OCI-M2 (cell line): ENCODE measurements at regions not wholly inside any gene's neighbourhood (a gene's known extent, or its start where the extent isn't known, plus 50 kb on each side); places are given as distances from the start of the nearest gene placed in this dataset.
"Not testable (repeated sequence)": the region's sequence is repeated elsewhere in the genome, so short reads cannot be mapped to it uniquely, and the experiment has no call there.

Source experiments
- DNase-seq: peaks from one replicate; lab custom pipeline; 2025; ENCODE audit not compliant: unreplicated experiment; lab: John Stamatoyannopoulos, UW

GRCh38 chr21:27382404-27382803, 415.5 kb upstream of the ADAMTS5 start:
- DNase-seq: no peak

DNA sequence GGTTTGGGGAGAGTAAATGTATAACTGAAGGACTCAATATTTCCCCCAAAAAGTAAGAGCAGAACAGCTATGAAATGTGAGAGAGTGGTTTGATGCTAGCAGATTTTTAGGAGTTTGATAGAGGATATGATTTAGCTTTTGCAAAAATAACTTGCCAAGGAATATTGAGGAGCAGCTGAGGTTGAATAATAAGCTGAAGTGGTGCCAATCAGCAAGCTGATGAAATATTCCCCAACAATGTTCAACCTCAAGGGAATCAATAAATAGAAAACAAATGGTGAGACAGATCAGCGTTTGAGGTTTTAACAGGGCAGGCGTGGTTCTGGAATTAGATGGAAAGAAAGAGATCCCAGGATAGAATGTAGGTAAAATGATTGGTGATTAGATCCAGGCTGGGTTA, 413.4 kb upstream of the ADAMTS5 start:
- no peak for DNase-seq

GRCh38 chr21:27379354-27379753, 412.5 kb upstream of the ADAMTS5 start:
- no peak for DNase-seq

DNA sequence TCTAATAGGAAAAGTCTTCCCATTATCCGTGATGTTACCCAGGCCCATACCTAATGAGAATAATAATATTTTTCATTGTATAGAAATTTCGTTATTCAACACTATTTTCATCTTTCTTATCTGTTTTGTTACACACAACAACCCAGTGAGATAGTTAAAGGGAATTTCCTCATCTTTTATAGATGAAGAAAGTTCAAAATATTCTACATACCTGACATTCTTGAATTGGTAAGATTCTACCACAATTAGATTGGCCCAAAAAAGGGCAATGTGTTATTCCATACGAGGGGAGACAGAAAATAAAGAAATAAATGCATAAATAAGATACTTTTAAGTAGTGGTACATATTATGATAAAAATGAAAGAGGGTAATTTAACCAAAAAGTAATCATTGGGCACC, 405.5 kb upstream of the ADAMTS5 start:
- DNase-seq: no peak

DNA sequence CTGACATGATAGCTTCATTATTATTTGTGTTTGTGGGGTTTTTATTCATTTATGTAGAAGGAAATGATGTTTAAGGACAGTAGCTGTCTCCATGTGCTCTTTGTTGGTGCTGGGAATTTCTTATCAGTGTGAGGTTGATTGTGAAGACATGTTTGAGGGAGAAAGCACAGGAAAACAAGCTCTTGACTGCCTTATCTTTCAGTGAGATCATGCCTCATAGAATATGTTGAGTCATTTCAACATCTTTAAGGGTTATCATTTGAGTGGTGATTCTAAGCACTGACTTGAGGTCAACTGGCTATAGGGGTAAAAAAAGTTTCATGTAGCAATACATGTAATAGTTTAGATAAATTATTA, 405.1 kb upstream of the ADAMTS5 start:
- DNase-seq: no peak

DNA sequence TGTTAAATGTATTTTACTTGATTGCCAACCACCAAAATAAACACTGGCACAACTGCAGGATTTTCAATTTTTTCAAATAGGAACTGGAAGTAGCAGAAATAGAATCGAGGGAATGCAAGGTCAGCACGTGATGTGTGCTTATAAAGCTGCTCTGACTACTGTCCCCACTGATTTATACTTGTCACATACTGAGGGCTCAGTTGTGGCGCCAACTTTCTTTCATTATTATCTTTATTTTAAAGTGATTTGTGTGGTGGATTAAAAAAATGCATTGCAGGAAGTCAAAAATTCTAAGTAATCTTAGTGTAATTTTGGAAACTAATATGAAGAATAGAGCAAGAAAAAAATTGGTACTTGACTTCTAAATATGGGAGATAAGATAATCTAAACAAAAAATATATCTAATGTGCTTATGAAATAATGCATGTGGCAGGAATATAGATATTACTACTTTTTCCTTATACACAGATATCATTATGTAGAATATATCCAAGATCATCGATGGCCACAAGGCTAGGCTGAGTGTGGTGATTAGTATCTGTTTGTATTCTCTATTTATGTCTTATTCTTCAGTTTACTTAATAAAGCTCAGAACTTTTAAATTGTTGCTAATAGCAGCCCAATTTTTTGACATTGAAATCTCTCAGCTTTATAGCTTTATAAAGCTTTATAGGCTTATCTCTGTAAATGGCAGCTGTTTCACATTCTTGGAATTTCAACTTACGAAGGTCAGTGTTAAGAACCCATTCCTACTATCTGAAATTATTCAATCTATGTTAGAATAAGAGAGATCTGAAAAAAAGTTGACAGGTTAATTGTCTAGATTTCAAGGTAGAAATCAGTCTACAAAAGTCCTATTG, 404.5 kb upstream of the ADAMTS5 start:
- no peak for DNase-seq

- DNase-seq: no peak
Measured at GRCh38 chr21:27369978-27370571, 403.2 kb upstream of the ADAMTS5 start.

GRCh38 chr21:27369234-27369633, 402.3 kb upstream of the ADAMTS5 start:
- DNase-seq: no peak

- DNase-seq: no peak
Measured at GRCh38 chr21:27366646-27367235, 399.9 kb upstream of the ADAMTS5 start.

- no peak for DNase-seq
Measured at GRCh38 chr21:27366036-27366435, 399.1 kb upstream of the ADAMTS5 start.

DNA sequence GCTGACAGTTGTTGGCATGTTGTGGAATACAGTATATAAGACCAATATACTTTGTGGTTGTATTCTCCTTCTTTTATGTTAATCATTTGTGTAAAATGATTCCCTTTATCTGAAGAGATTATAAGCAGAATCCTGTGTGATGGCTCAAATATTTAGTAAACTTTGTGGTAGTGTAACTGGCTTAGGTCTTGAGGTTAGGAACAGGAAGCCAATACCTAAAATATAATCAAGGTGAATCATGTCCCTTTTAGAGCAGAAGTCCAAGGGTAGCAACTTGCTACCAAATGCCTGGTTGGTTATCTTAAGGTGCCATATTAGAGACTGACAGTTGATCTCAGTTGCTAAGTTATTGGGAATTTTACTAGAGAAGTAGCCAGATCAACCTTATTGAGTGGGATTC, 398.5 kb upstream of the ADAMTS5 start:
- no peak for DNase-seq

GRCh38 chr21:27363719-27364477, 397.0 kb upstream of the ADAMTS5 start:
- no peak for DNase-seq

GRCh38 chr21:27362249-27362648, 395.4 kb upstream of the ADAMTS5 start:
- no peak for DNase-seq

DNA sequence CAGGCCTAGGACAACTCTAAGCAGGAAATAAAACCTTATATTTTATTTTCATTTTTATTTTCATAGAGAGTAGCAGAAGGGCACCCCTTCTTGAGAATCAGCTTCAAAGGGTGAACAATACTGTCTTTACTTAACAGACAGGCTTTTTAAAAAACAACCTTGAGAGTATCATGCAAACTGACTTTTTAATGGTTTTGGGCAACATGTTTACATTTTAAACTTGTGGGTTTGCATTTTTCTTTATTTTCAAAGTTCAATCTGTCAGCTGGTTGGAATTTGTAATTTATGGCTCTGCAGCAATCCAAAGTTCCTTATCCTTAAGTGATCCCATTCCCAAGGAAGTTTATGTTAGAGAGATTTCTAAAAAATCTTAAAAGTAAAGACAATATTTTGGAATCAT, 392.3 kb upstream of the ADAMTS5 start:
- DNase-seq: no peak

DNA sequence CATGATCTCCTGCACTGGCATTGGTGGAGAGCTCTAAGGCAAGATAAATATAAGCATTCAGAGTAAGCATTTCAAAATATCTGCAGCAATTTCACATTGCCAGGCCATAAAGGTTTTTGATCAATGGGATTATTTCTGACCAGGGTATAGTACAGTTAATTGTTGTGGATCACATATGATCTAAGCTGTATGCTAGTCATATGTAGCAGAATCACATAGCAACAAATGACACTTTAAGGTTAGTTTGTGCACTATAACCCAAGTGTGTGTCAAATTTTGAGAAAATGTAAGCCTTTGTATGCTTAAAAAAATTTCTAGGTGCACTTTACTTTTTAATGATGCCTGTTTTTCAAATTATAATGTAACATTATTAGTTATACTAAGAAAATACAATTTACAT, 386.0 kb upstream of the ADAMTS5 start:
- no peak for DNase-seq

DNA sequence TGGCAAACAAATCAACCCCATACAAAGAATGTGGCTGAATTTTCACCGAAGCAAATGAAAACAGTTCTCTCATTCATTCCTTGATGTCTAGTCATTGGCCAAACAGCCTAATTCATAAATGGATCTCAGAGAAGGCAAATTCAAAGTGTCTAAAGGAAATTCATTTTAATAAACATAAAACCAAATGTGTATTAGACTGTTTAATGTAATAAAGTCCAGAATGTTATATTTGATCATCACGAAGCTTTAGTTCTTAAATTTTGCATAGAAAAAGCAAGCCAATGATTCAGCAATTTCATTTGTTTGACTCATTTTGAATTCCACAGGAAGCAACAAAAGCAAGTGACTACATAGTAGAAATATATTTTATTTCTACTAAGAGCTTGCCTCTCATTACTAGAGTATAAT, 379.2 kb upstream of the ADAMTS5 start:
- DNase-seq: no peak

DNA sequence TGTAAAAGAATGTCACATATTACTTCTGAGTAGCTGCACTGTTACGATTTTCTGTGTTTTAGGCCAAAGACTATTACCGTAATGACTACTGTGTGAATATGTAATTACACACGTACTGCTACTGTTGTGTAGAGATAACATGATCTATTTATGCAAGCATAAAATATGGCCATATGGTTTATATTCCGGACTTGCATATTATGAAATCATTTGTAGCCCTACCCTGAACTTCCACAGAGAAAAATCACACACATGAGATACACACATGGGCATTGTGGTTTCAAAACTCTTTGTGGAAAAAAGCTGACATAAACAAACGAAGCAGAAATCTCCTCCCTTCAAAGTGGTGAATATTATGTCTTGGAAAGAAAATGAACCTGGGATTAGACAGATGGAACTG, 373.0 kb upstream of the ADAMTS5 start:
- DNase-seq: no peak

GRCh38 chr21:27338007-27338406, 371.1 kb upstream of the ADAMTS5 start:
- DNase-seq: not testable (repeated sequence)

- no peak for DNase-seq
Measured at GRCh38 chr21:27333096-27333495, 366.2 kb upstream of the ADAMTS5 start.

GRCh38 chr21:27329255-27329851, 362.5 kb upstream of the ADAMTS5 start:
- no peak for DNase-seq

GRCh38 chr21:27326301-27326700, 359.4 kb upstream of the ADAMTS5 start:
- DNase-seq: no peak
